GM18858 (cell line): ENCODE measurements at regions not wholly inside any gene's neighbourhood (a gene's known extent, or its start where the extent isn't known, plus 50 kb on each side); places are given as distances from the start of the nearest gene placed in this dataset.
A peak's percentile ranks its signal among the peaks of the same experiment; 100 is the strongest.

Source experiments
- ATAC-seq: cut with Tn5 transposase; IDR thresholded peaks from one replicate; pipeline ENCODE4 v1.9.1; 2021; ENCODE audit not compliant: unreplicated experiment

- ATAC-seq = no peak
These were observed 134.1 kb upstream of the CEP162 start for GRCh38 chr6:84361372-84362192.

- ATAC-seq = no peak
These were observed 132.6 kb upstream of the CEP162 start for GRCh38 chr6:84360039-84360438.

- no peak for ATAC-seq
These were observed 131.1 kb upstream of the CEP162 start for GRCh38 chr6:84358581-84358980.

- ATAC-seq = no peak
These were observed 130.2 kb upstream of the CEP162 start for GRCh38 chr6:84357631-84358030.

GRCh38 chr6:84356907-84357306 lies 129.5 kb upstream of the CEP162 start:
- ATAC-seq = no peak

- ATAC-seq = no peak
These were observed 126.3 kb upstream of the CEP162 start for GRCh38 chr6:84353459-84354423.

GRCh38 chr6:84350397-84350796 lies 123.0 kb upstream of the CEP162 start:
- no peak for ATAC-seq

- ATAC-seq = no peak
These were observed 122.1 kb upstream of the CEP162 start for GRCh38 chr6:84349542-84349941.

- no peak for ATAC-seq
These were observed 121.4 kb upstream of the CEP162 start for GRCh38 chr6:84348801-84349200.

- no peak for ATAC-seq
These were observed 118.9 kb upstream of the CEP162 start for GRCh38 chr6:84346372-84346771.

GRCh38 chr6:84344005-84344404 lies 116.6 kb upstream of the CEP162 start:
- no peak for ATAC-seq

- ATAC-seq = no peak
These were observed 113.0 kb upstream of the CEP162 start for GRCh38 chr6:84340422-84340821.

GRCh38 chr6:84333842-84334241 lies 106.4 kb upstream of the CEP162 start:
- no peak for ATAC-seq

GRCh38 chr6:84332139-84333034 lies 104.9 kb upstream of the CEP162 start:
- peak; percentile 99 for ATAC-seq

- ATAC-seq = no peak
These were observed 102.9 kb upstream of the CEP162 start for GRCh38 chr6:84330325-84330724.

- no peak for ATAC-seq
These were observed 102.1 kb upstream of the CEP162 start for GRCh38 chr6:84329516-84329915.

GRCh38 chr6:84329077-84329476 lies 101.6 kb upstream of the CEP162 start:
- no peak for ATAC-seq

- no peak for ATAC-seq
These were observed 90.0 kb upstream of the CEP162 start for GRCh38 chr6:84317463-84317862.

- ATAC-seq = no peak
These were observed 87.0 kb upstream of the CEP162 start for GRCh38 chr6:84314377-84314898.

- no peak for ATAC-seq
These were observed 81.9 kb upstream of the CEP162 start for GRCh38 chr6:84309336-84309735.

- ATAC-seq = no peak
These were observed 77.4 kb upstream of the CEP162 start for GRCh38 chr6:84304881-84305280.
